ENCODE measurements at regions not wholly inside any gene's neighbourhood (a gene's known extent, or its start where the extent isn't known, plus 50 kb on each side); places are given as distances from the start of the nearest gene placed in this dataset.

- DNase-seq, result no peak
- H3K9me3 ChIP-seq, result no peaks in the 10 kb centered on the region
- no peak overlapping the region for H3K27ac ChIP-seq
- no peaks in the 10 kb centered on the region for H3K27me3 ChIP-seq
- in situ Hi-C loops (cut with MboI; ENCODE audit: low sequenced_read_pairs in 4 of 4), result no loop called here
- no peak overlapping the region for H3K4me3 ChIP-seq
- H3K4me1 ChIP-seq, result no peaks in the 10 kb centered on the region
- intact Hi-C loops (cut with DNase I; ENCODE audit: low total_unique reads), result no loop called here
- no peak for TF ChIP-seq CTCF (IDR thresholded peaks at IDR 0.05 in 4 of 5, conservative IDR thresholded peaks at IDR 0.05 in 1 of 5)
- TF ChIP-seq POLR2A (IDR thresholded peaks at IDR 0.05), result no peak
- H3K36me3 ChIP-seq, result no peaks in the 10 kb centered on the region
- ATAC-seq, result no peak
These were observed 212.8 kb upstream of the ATP10B start for GRCh38 chr5:161064781-161065180.

GRCh38 chr5:161064297-161064696 lies 212.3 kb upstream of the ATP10B start:
- in situ Hi-C loops (cut with MboI; ENCODE audit: low sequenced_read_pairs in 4 of 4) (no loop called here), intact Hi-C loops (cut with DNase I; ENCODE audit: low total_unique reads) (no loop called here)
- TF ChIP-seq POLR2A (IDR thresholded peaks at IDR 0.05) (no peak), CTCF (IDR thresholded peaks at IDR 0.05 in 4 of 5, conservative IDR thresholded peaks at IDR 0.05 in 1 of 5) (no peak)
- DNase-seq, result no peak
- Histone ChIP-seq H3K4me1 (no peaks in the 10 kb centered on the region), H3K36me3 (no peaks in the 10 kb centered on the region), H3K27ac (no peak overlapping the region), H3K27me3 (no peaks in the 10 kb centered on the region), H3K9me3 (no peaks in the 10 kb centered on the region), H3K4me3 (no peak overlapping the region)
- no peak for ATAC-seq

- intact Hi-C loops (cut with DNase I; ENCODE audit: low total_unique reads), result no loop called here
- Histone ChIP-seq H3K9me3 (no peaks in the 10 kb centered on the region), H3K27me3 (no peaks in the 10 kb centered on the region), H3K4me3 (no peak overlapping the region), H3K27ac (no peak overlapping the region), H3K4me1 (no peaks in the 10 kb centered on the region), H3K36me3 (no peaks in the 10 kb centered on the region)
- in situ Hi-C loops (cut with MboI; ENCODE audit: low sequenced_read_pairs in 4 of 4), result no loop called here
- no peak for DNase-seq
- ATAC-seq, result no peak
- TF ChIP-seq CTCF (IDR thresholded peaks at IDR 0.05 in 4 of 5, conservative IDR thresholded peaks at IDR 0.05 in 1 of 5), result no peak
- no peak for TF ChIP-seq POLR2A (IDR thresholded peaks at IDR 0.05)
These were observed 206.8 kb upstream of the ATP10B start for GRCh38 chr5:161058781-161059180.

- intact Hi-C loops (cut with DNase I; ENCODE audit: low total_unique reads) (no loop called here), in situ Hi-C loops (cut with MboI; ENCODE audit: low sequenced_read_pairs in 4 of 4) (no loop called here)
- Histone ChIP-seq H3K9me3 (no peaks in the 10 kb centered on the region), H3K27me3 (no peaks in the 10 kb centered on the region), H3K27ac (no peak overlapping the region), H3K36me3 (no peaks in the 10 kb centered on the region), H3K4me3 (no peak overlapping the region), H3K4me1 (no peaks in the 10 kb centered on the region)
- ATAC-seq, result no peak
- DNase-seq, result no peak
- TF ChIP-seq CTCF (IDR thresholded peaks at IDR 0.05 in 4 of 5, conservative IDR thresholded peaks at IDR 0.05 in 1 of 5) (no peak), POLR2A (IDR thresholded peaks at IDR 0.05) (no peak)
These were observed 200.0 kb upstream of the ATP10B start for GRCh38 chr5:161051920-161052500.

- intact Hi-C loops (cut with DNase I; ENCODE audit: low total_unique reads), result no loop called here
- in situ Hi-C loops (cut with MboI; ENCODE audit: low sequenced_read_pairs in 4 of 4), result no loop called here
- H3K27ac ChIP-seq, result no peak overlapping the region
These were observed 195.0 kb upstream of the ATP10B start for GRCh38 chr5:161047024-161047423.

More at GRCh38 chr5:161047024-161047423, 195.0 kb upstream of the ATP10B start:
- H3K27me3 ChIP-seq, result no peaks in the 10 kb centered on the region
- H3K9me3 ChIP-seq, result no peaks in the 10 kb centered on the region
- no peaks in the 10 kb centered on the region for H3K4me1 ChIP-seq
- TF ChIP-seq CTCF (IDR thresholded peaks at IDR 0.05 in 4 of 5, conservative IDR thresholded peaks at IDR 0.05 in 1 of 5) (no peak), POLR2A (IDR thresholded peaks at IDR 0.05) (no peak)
- no peak overlapping the region for H3K4me3 ChIP-seq
- H3K36me3 ChIP-seq, result no peaks in the 10 kb centered on the region
- DNase-seq (no peak), ATAC-seq (no peak)
